Mesendoderm (in vitro differentiated cells): ENCODE measurements at regions not wholly inside any gene's neighbourhood (a gene's known extent, or its start where the extent isn't known, plus 50 kb on each side); places are given as distances from the start of the nearest gene placed in this dataset.

Experiments used
- DNase-seq: peaks from one replicate; pipeline ENCODE4 v3.0.0; 2013
- H2AK5ac ChIP-seq: 2 replicates; pipeline ENCODE4 v1.6.1; 2013; ENCODE audit warnings: low read length, inconsistent platforms
- H2BK120ac ChIP-seq: 2 replicates; pipeline ENCODE4 v1.6.1; 2013; ENCODE audit warnings: low read depth, mild to moderate bottlenecking, low read length, moderate library complexity, mixed read lengths
- H2BK15ac ChIP-seq: replicated peaks from 2 replicates; pipeline ENCODE4 v1.6.1; 2013; ENCODE audit warnings: low read depth, mild to moderate bottlenecking, moderate library complexity
- H2BK5ac ChIP-seq: 2 replicates; pipeline ENCODE4 v1.6.1; 2013; ENCODE audit warnings: low read length, inconsistent platforms
- H3K18ac ChIP-seq: 2 replicates; pipeline ENCODE4 v1.6.1; 2013; ENCODE audit warnings: mild to moderate bottlenecking, low read length, mixed read lengths
- H3K23ac ChIP-seq: one replicate; pipeline ENCODE4 v1.6.1; 2013; ENCODE audit warnings: low read length
- H3K27ac ChIP-seq: 2 replicates; pipeline ENCODE4 v1.5.1; 2013; ENCODE audit warnings: low read depth, mild to moderate bottlenecking, inconsistent platforms, low read length, moderate library complexity
- H3K27me3 ChIP-seq: 2 replicates; pipeline ENCODE4 v1.6.1; 2013; ENCODE audit warnings: low read length, control low read depth, mild to moderate bottlenecking, inconsistent platforms; ENCODE audit not compliant: insufficient read depth, poor library complexity
- H3K36me3 ChIP-seq: 2 replicates; pipeline ENCODE4 v1.6.1; 2013; ENCODE audit warnings: low read length, inconsistent platforms; ENCODE audit not compliant: control insufficient read depth, insufficient read depth
- H3K4ac ChIP-seq: one replicate; pipeline ENCODE4 v1.6.1; 2013; ENCODE audit warnings: low read depth, mild to moderate bottlenecking, low read length, moderate library complexity
- H3K4me1 ChIP-seq: 2 replicates; pipeline ENCODE4 v1.6.1; 2013; ENCODE audit warnings: low read depth, low read length, inconsistent platforms; ENCODE audit not compliant: control insufficient read depth
- H3K4me2 ChIP-seq: 2 replicates; pipeline ENCODE4 v1.6.1; 2013; ENCODE audit warnings: low read length
- H3K4me3 ChIP-seq: 2 replicates; pipeline ENCODE4 v1.5.1; 2013; ENCODE audit warnings: mild to moderate bottlenecking, low read length
- H3K56ac ChIP-seq: one replicate; pipeline ENCODE4 v1.6.1; 2013; ENCODE audit warnings: low read length
- H3K79me1 ChIP-seq: 2 replicates; pipeline ENCODE4 v1.6.1; 2013; ENCODE audit warnings: low read length, inconsistent platforms
- H3K79me2 ChIP-seq: 2 replicates; pipeline ENCODE4 v1.6.1; 2013; ENCODE audit warnings: mild to moderate bottlenecking, low read length; ENCODE audit not compliant: control insufficient read depth, insufficient read depth
- H3K9ac ChIP-seq: 2 replicates; pipeline ENCODE4 v1.6.1; 2013; ENCODE audit warnings: low read length, inconsistent platforms
- H4K5ac ChIP-seq: one replicate; pipeline ENCODE4 v1.6.1; 2013; ENCODE audit warnings: low read length
- H4K8ac ChIP-seq: one replicate; pipeline ENCODE4 v1.6.1; 2013; ENCODE audit warnings: low read depth, mild to moderate bottlenecking, control low read depth, low read length, moderate library complexity
- WGBS: extraction: QIAGEN DNeasy Blood & Tissue Kit; methylation state at CpG from one replicate; pipeline ENCODE4 v1.1.7; 2013; ENCODE audit warnings: low lambda C conversion rate, missing lambda C conversion rate; ENCODE audit not compliant: insufficient coverage; ENCODE audit errors: extremely low coverage; 5-methylcytosine and 5-hydroxymethylcytosine counted together

GRCh38 chr18:65547046-65547445 lies 203.8 kb upstream of the CDH7 start:
- no peaks in the 10 kb centered on the region for H3K79me1 ChIP-seq
- H3K4me3 ChIP-seq, result no peak overlapping the region
- no peaks in the 10 kb centered on the region for H3K79me2 ChIP-seq

GRCh38 chr18:65544701-65545100 lies 206.1 kb upstream of the CDH7 start:
- Histone ChIP-seq H4K8ac (no peak overlapping the region), H3K27me3 (no peaks in the 10 kb centered on the region), H3K4me1 (no peaks in the 10 kb centered on the region), H2BK15ac (no peak overlapping the region), H3K9ac (no peak overlapping the region), H3K27ac (no peak overlapping the region), H3K4me3 (no peak overlapping the region), H4K5ac (no peak overlapping the region), H3K4ac (no peak overlapping the region), H3K79me1 (no peaks in the 10 kb centered on the region), H2BK120ac (no peak overlapping the region), H3K36me3 (no peaks in the 10 kb centered on the region), H2BK5ac (no peak overlapping the region), H2AK5ac (no peak overlapping the region), H3K4me2 (no peak overlapping the region), H3K56ac (no peak overlapping the region), H3K18ac (no peak overlapping the region), H3K23ac (no peak overlapping the region), H3K79me2 (no peaks in the 10 kb centered on the region)
- WGBS, result no CpG with 5 or more reads among the region's 6 CpGs
- no peak for DNase-seq

More at GRCh38 chr18:65547046-65547445, 203.8 kb upstream of the CDH7 start:
- Histone ChIP-seq H2BK120ac (no peak overlapping the region), H3K4me1 (no peaks in the 10 kb centered on the region), H2BK15ac (no peak overlapping the region), H4K5ac (no peak overlapping the region), H3K18ac (no peak overlapping the region), H3K9ac (no peak overlapping the region), H2AK5ac (no peak overlapping the region), H3K4ac (no peak overlapping the region), H4K8ac (no peak overlapping the region), H3K56ac (no peak overlapping the region), H3K23ac (no peak overlapping the region), H3K27me3 (no peaks in the 10 kb centered on the region), H2BK5ac (no peak overlapping the region), H3K27ac (no peak overlapping the region), H3K4me2 (no peak overlapping the region), H3K36me3 (no peaks in the 10 kb centered on the region)
- no peak for DNase-seq

DNA sequence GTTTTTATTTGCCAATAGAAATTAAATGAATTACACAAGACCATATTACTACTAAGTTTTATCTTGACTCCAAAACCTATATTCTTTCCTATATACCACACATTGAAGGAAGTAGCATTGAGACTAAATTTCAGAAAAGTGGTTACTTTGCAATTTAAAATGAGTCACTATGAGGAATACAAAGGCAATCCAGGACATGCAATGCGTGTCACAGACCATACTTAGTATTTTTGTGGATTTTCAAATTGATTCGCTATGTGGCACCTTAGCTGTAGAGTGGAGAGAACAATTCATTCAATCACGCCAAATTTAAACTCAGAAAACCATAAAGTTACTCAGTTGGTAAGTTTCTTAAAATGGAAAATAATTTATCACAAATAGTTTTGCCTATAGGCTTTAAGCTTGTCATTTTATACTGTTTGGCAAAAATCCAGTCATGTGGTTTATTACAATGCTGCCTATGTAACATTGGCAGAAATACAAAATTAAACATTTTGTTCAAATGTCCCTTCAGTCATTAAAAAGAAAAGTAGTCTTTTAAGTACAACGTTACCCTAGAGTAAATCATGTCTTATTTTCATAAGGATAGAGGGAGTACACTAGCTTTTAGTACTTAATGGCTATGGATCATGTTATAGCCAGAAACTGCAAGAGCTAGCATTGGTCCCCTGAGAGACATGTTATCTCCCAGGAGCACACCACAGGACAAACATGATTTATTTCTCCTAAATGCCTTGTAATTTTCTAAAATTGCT lies 222.8 kb upstream of the CDH7 start:
- H3K18ac ChIP-seq, result no peak overlapping the region
- H3K27me3 ChIP-seq, result no peaks in the 10 kb centered on the region
- no peaks in the 10 kb centered on the region for H3K36me3 ChIP-seq
- H4K8ac ChIP-seq, result no peak overlapping the region
- no peak for DNase-seq
- H3K4me3 ChIP-seq, result no peak overlapping the region
- H3K79me2 ChIP-seq, result no peaks in the 10 kb centered on the region
- H2BK120ac ChIP-seq, result no peak overlapping the region
- no peak overlapping the region for H3K4me2 ChIP-seq
- no peak overlapping the region for H3K56ac ChIP-seq
- no peak overlapping the region for H4K5ac ChIP-seq
- H2BK5ac ChIP-seq, result no peak overlapping the region
- H2AK5ac ChIP-seq, result no peak overlapping the region
- H3K23ac ChIP-seq, result no peak overlapping the region
- no peaks in the 10 kb centered on the region for H3K79me1 ChIP-seq
- no peaks in the 10 kb centered on the region for H3K4me1 ChIP-seq
- no peak overlapping the region for H3K4ac ChIP-seq
- no peak overlapping the region for H2BK15ac ChIP-seq
- WGBS, result no CpG with 5 or more reads among the region's 4 CpGs
- no peak overlapping the region for H3K9ac ChIP-seq
- no peak overlapping the region for H3K27ac ChIP-seq

- H3K27me3 ChIP-seq, result no peaks in the 10 kb centered on the region
- no peaks in the 10 kb centered on the region for H3K36me3 ChIP-seq
- no peaks in the 10 kb centered on the region for H3K79me2 ChIP-seq
- no peak overlapping the region for H3K27ac ChIP-seq
- no peak overlapping the region for H2BK120ac ChIP-seq
- H3K4me2 ChIP-seq, result no peak overlapping the region
- no peak overlapping the region for H2BK15ac ChIP-seq
- no peak overlapping the region for H3K4ac ChIP-seq
- H3K4me1 ChIP-seq, result no peaks in the 10 kb centered on the region
- no peak overlapping the region for H3K9ac ChIP-seq
- no peak overlapping the region for H3K18ac ChIP-seq
- H3K23ac ChIP-seq, result no peak overlapping the region
- no peak overlapping the region for H3K4me3 ChIP-seq
- no peak overlapping the region for H2AK5ac ChIP-seq
- H3K56ac ChIP-seq, result no peak overlapping the region
- no peak overlapping the region for H2BK5ac ChIP-seq
- no CpG with 5 or more reads among the region's 1 CpG for WGBS
- H4K5ac ChIP-seq, result no peak overlapping the region
- H3K79me1 ChIP-seq, result no peaks in the 10 kb centered on the region
- no peak for DNase-seq
- no peak overlapping the region for H4K8ac ChIP-seq
These were observed 224.7 kb upstream of the CDH7 start for GRCh38 chr18:65526099-65526498.

DNA sequence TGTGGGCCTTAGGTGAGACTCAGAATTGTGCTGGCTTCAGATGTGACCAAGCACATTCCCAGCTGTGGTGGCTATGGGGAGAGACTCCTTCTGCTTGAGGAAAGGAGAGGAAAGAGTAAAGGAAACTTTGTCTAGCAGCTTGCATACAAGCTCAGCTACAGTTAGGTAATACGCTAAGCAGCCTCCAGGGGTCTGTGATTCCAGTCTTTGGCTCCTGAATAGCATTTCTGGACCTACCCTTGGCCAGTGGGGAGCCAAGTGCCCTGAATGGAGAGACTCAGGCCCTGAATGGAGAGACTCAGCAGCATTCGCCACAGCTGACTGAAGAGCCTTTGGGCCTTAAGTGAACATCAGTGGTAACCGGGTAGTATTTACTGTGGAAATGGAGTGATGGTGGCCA lies 227.4 kb upstream of the CDH7 start:
- Histone ChIP-seq H4K5ac (no peak overlapping the region), H3K4me3 (no peak overlapping the region), H3K4me2 (no peak overlapping the region), H2BK5ac (no peak overlapping the region), H3K4ac (no peak overlapping the region), H3K56ac (no peak overlapping the region), H3K27ac (no peak overlapping the region), H3K79me1 (no peaks in the 10 kb centered on the region), H3K4me1 (no peaks in the 10 kb centered on the region), H3K18ac (no peak overlapping the region), H2AK5ac (no peak overlapping the region), H3K27me3 (no peaks in the 10 kb centered on the region), H2BK120ac (no peak overlapping the region), H2BK15ac (no peak overlapping the region), H3K23ac (no peak overlapping the region), H3K79me2 (no peaks in the 10 kb centered on the region), H4K8ac (no peak overlapping the region), H3K9ac (no peak overlapping the region), H3K36me3 (no peaks in the 10 kb centered on the region)
- WGBS, result no CpG with 5 or more reads among the region's 3 CpGs
- DNase-seq, result peak; percentile 56

GRCh38 chr18:65522907-65523306 lies 227.9 kb upstream of the CDH7 start:
- H3K56ac ChIP-seq, result no peak overlapping the region
- no peaks in the 10 kb centered on the region for H3K27me3 ChIP-seq
- no peak overlapping the region for H3K4me3 ChIP-seq
- no CpG with 5 or more reads among the region's 4 CpGs for WGBS
- no peak overlapping the region for H2BK120ac ChIP-seq
- DNase-seq, result no peak
- H4K5ac ChIP-seq, result no peak overlapping the region
- no peak overlapping the region for H2AK5ac ChIP-seq
- H3K4me1 ChIP-seq, result no peaks in the 10 kb centered on the region
- H4K8ac ChIP-seq, result no peak overlapping the region
- no peak overlapping the region for H3K27ac ChIP-seq
- no peak overlapping the region for H3K9ac ChIP-seq
- no peak overlapping the region for H3K4me2 ChIP-seq
- no peaks in the 10 kb centered on the region for H3K79me2 ChIP-seq
- no peak overlapping the region for H2BK5ac ChIP-seq
- H3K36me3 ChIP-seq, result no peaks in the 10 kb centered on the region
- H3K18ac ChIP-seq, result no peak overlapping the region
- H2BK15ac ChIP-seq, result no peak overlapping the region
- H3K79me1 ChIP-seq, result no peaks in the 10 kb centered on the region
- no peak overlapping the region for H3K23ac ChIP-seq
- no peak overlapping the region for H3K4ac ChIP-seq
